ENCODE measurements at regions not wholly inside any gene's neighbourhood (a gene's known extent, or its start where the extent isn't known, plus 50 kb on each side); places are given as distances from the start of the nearest gene placed in this dataset.

DNA sequence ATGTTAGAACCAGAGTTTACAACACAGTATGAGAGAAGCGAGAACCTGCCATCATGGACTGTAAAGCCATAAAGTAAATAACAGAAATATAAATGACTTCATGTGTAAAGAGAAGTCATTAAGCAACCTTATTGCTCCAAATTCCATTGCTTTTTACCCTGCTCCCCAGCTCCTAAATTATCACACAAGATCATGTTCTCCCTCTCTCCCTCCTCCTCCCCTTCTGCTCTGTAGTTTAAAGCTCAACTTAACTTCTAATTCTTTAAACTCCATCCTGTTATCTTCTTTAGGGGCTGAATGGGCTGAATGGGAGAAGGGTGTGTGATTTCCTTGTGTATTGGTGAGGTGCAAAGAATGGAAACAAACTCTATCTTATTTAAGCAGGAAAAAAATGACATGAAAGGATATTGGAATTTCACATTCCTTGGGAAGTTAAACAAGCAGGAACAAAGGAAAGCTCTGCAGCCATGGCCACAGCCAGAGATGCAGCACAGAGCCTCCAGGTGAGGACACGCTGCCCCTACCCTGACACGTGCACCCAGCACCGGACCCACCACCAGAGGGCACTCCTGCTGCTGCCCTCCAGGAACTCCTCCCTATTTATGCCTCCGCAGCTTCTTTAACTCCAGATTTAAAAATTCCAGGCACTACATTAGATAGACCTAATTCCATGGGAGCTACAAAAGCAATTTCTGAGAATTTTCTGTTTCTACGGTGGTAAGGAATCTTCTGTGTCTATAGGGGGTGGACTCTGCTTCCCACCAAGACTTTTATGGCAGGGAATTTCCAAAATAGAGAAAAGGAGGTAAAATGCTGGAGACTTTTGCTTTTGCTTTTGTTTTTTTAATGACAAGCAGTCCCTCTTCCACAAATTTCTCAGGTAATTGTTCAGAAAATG, 76.9 kb upstream of the ABI3BP start:
- H3K36me3 Mint-ChIP-seq (ENCODE audit: low read depth), result no peaks in the 10 kb centered on the region
- H3K27ac Mint-ChIP-seq, result no peak overlapping the region
- H3K9me3 Mint-ChIP-seq, result no peaks in the 10 kb centered on the region
- H3K4me1 Mint-ChIP-seq (ENCODE audit: low read depth), result peaks cover 6% of the 10 kb centered on the region
- peaks cover 12% of the 10 kb centered on the region for H3K27me3 Mint-ChIP-seq (ENCODE audit: low read depth)
- peak; percentile 30 for DNase-seq (ENCODE audit: low spot score)
- intact Hi-C loops (cut with micrococcal nuclease), result loop anchor here (1.0 kb wide), 2 partner anchors 126 to 310 kb away; no protein-coding TSS in a partner anchor
- no peak overlapping the region for H3K4me3 Mint-ChIP-seq (ENCODE audit: low read depth)

- DNase-seq (ENCODE audit: low spot score), result no peak
- peaks cover 20% of the 10 kb centered on the region for H3K27me3 Mint-ChIP-seq (ENCODE audit: low read depth)
- no peaks in the 10 kb centered on the region for H3K9me3 Mint-ChIP-seq
- H3K4me1 Mint-ChIP-seq (ENCODE audit: low read depth), result peaks cover 6% of the 10 kb centered on the region
- intact Hi-C loops (cut with micrococcal nuclease), result no loop called here
- no peak overlapping the region for H3K4me3 Mint-ChIP-seq (ENCODE audit: low read depth)
- H3K36me3 Mint-ChIP-seq (ENCODE audit: low read depth), result no peaks in the 10 kb centered on the region
- H3K27ac Mint-ChIP-seq, result no peak overlapping the region
These were observed 75.8 kb upstream of the ABI3BP start for GRCh38 chr3:101068876-101069606.

GRCh38 chr3:101066711-101067129, 73.5 kb upstream of the ABI3BP start:
- no peak overlapping the region for H3K27ac Mint-ChIP-seq
- H3K4me1 Mint-ChIP-seq (ENCODE audit: low read depth), result peaks cover 6% of the 10 kb centered on the region
- H3K4me3 Mint-ChIP-seq (ENCODE audit: low read depth), result no peak overlapping the region
- H3K9me3 Mint-ChIP-seq, result peaks cover 2% of the 10 kb centered on the region
- peaks cover 23% of the 10 kb centered on the region for H3K27me3 Mint-ChIP-seq (ENCODE audit: low read depth)
- DNase-seq (ENCODE audit: low spot score), result no peak
- intact Hi-C loops (cut with micrococcal nuclease), result no loop called here
- H3K36me3 Mint-ChIP-seq (ENCODE audit: low read depth), result no peaks in the 10 kb centered on the region

DNA sequence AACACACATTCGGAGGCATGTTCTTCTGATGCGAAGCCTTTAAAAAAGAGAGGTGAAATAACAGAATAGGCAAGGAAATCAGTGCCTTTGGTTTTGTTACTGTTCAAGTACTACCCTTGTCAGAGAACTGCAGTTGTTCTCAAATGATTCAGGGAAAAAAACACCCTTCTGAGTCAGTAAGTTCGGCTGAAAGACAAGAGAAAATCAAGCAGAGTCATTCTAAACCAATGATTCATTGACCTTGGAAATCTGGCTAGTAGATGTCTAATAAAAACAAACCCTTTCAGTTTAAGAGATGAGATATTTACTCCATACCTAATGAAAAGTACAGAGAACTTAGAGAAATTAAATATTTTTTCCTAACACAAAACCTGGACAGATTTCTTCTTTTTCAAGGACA, 72.7 kb upstream of the ABI3BP start:
- Mint-ChIP-seq H3K36me3 (ENCODE audit: low read depth) (no peaks in the 10 kb centered on the region), H3K4me1 (ENCODE audit: low read depth) (peaks cover 5% of the 10 kb centered on the region), H3K4me3 (ENCODE audit: low read depth) (no peak overlapping the region), H3K27ac (no peak overlapping the region), H3K9me3 (peaks cover 4% of the 10 kb centered on the region), H3K27me3 (ENCODE audit: low read depth) (peaks cover 24% of the 10 kb centered on the region)
- intact Hi-C loops (cut with micrococcal nuclease), result no loop called here
- DNase-seq (ENCODE audit: low spot score), result no peak

GRCh38 chr3:101063401-101063800, 70.2 kb upstream of the ABI3BP start:
- Mint-ChIP-seq H3K4me1 (ENCODE audit: low read depth) (no peaks in the 10 kb centered on the region), H3K36me3 (ENCODE audit: low read depth) (no peaks in the 10 kb centered on the region), H3K27ac (no peak overlapping the region), H3K9me3 (peaks cover 21% of the 10 kb centered on the region), H3K4me3 (ENCODE audit: low read depth) (no peak overlapping the region), H3K27me3 (ENCODE audit: low read depth) (peaks cover 24% of the 10 kb centered on the region)
- DNase-seq (ENCODE audit: low spot score), result no peak
- intact Hi-C loops (cut with micrococcal nuclease), result no loop called here

GRCh38 chr3:101061312-101061711, 68.1 kb upstream of the ABI3BP start:
- no peaks in the 10 kb centered on the region for H3K4me1 Mint-ChIP-seq (ENCODE audit: low read depth)
- no peak overlapping the region for H3K27ac Mint-ChIP-seq
- intact Hi-C loops (cut with micrococcal nuclease), result no loop called here
- no peaks in the 10 kb centered on the region for H3K36me3 Mint-ChIP-seq (ENCODE audit: low read depth)
- peaks cover 21% of the 10 kb centered on the region for H3K27me3 Mint-ChIP-seq (ENCODE audit: low read depth)
- DNase-seq (ENCODE audit: low spot score), result no peak
- H3K9me3 Mint-ChIP-seq, result peaks cover 28% of the 10 kb centered on the region
- no peak overlapping the region for H3K4me3 Mint-ChIP-seq (ENCODE audit: low read depth)

GRCh38 chr3:101050866-101051265, 57.6 kb upstream of the ABI3BP start:
- Mint-ChIP-seq H3K4me3 (ENCODE audit: low read depth) (no peak overlapping the region), H3K9me3 (no peaks in the 10 kb centered on the region), H3K27me3 (ENCODE audit: low read depth) (no peaks in the 10 kb centered on the region), H3K27ac (no peak overlapping the region), H3K36me3 (ENCODE audit: low read depth) (no peaks in the 10 kb centered on the region), H3K4me1 (ENCODE audit: low read depth) (no peaks in the 10 kb centered on the region)
- DNase-seq (ENCODE audit: low spot score), result no peak
- intact Hi-C loops (cut with micrococcal nuclease), result no loop called here

DNA sequence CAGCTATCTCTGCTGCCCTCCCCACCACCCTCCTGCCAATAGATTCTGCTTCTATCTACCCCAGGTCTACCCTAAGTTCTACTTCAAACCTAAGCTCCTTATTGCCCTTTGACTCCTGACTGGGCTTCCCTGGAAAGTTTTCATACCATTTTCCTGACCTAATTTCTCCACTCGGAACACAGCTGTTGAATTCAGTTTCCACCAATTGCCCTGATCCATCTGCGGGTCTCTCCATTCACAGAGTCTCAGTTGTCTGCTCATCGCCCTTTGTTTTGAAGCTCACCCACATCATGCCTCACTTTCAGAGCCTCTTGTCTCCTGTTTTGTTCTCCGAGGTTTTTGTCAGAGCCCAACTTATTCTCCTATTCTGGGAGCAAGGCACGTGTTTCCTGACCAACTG, 56.8 kb upstream of the ABI3BP start:
- Mint-ChIP-seq H3K36me3 (ENCODE audit: low read depth) (no peaks in the 10 kb centered on the region), H3K27me3 (ENCODE audit: low read depth) (no peaks in the 10 kb centered on the region), H3K4me3 (ENCODE audit: low read depth) (no peak overlapping the region), H3K27ac (no peak overlapping the region), H3K4me1 (ENCODE audit: low read depth) (no peaks in the 10 kb centered on the region), H3K9me3 (no peaks in the 10 kb centered on the region)
- intact Hi-C loops (cut with micrococcal nuclease), result no loop called here
- DNase-seq (ENCODE audit: low spot score), result no peak

DNA sequence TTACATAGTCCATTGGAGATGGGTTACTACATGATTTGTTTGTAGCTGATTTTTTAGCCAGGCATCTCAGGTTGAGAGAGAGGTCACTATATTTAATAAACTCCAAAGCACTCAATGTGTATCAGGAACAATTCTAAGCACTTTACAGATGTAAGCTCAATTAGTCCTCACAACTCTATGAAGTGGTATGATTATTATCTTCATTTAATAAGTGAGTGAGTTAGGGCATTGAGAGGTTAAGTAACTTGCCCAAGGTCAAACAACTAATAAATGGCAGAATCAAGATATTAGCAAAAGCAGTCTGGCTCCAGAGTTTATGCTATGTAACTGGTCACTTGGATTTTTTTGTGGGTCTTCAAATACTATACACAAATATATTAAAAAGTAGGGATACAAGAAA, 56.3 kb upstream of the ABI3BP start:
- H3K9me3 Mint-ChIP-seq, result no peaks in the 10 kb centered on the region
- no peaks in the 10 kb centered on the region for H3K36me3 Mint-ChIP-seq (ENCODE audit: low read depth)
- H3K27me3 Mint-ChIP-seq (ENCODE audit: low read depth), result peaks cover 1% of the 10 kb centered on the region
- intact Hi-C loops (cut with micrococcal nuclease), result no loop called here
- no peaks in the 10 kb centered on the region for H3K4me1 Mint-ChIP-seq (ENCODE audit: low read depth)
- H3K4me3 Mint-ChIP-seq (ENCODE audit: low read depth), result no peak overlapping the region
- no peak for DNase-seq (ENCODE audit: low spot score)
- no peak overlapping the region for H3K27ac Mint-ChIP-seq

DNA sequence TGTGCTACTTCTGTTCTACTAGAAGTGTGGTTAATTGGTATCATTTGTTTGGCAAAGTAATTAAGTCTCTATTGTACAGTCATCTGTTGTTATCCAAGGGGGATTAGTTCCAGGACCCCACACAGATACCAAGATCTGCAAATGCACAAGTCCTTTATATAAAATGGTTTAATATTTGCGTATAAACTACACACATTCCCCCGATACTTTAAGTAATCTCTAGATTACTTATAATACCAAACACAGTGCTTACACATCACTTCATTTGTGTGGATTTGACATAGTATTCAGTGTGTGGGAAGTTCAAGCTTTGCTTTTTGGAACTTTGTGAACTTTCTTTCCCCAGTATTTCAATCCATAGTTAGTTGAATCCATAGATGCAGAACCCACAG, 50.5 kb upstream of the ABI3BP start:
- Mint-ChIP-seq H3K27me3 (ENCODE audit: low read depth) (peaks cover 7% of the 10 kb centered on the region), H3K9me3 (no peaks in the 10 kb centered on the region), H3K27ac (no peak overlapping the region), H3K4me1 (ENCODE audit: low read depth) (no peaks in the 10 kb centered on the region), H3K36me3 (ENCODE audit: low read depth) (no peaks in the 10 kb centered on the region), H3K4me3 (ENCODE audit: low read depth) (no peak overlapping the region)
- intact Hi-C loops (cut with micrococcal nuclease), result no loop called here
- no peak for DNase-seq (ENCODE audit: low spot score)

GRCh38 chr3:101042996-101043686, 49.9 kb upstream of the ABI3BP start:
- no peak overlapping the region for H3K4me3 Mint-ChIP-seq (ENCODE audit: low read depth)
- no peaks in the 10 kb centered on the region for H3K4me1 Mint-ChIP-seq (ENCODE audit: low read depth)
- no peak for DNase-seq (ENCODE audit: low spot score)
- no peak overlapping the region for H3K27ac Mint-ChIP-seq
- no peaks in the 10 kb centered on the region for H3K36me3 Mint-ChIP-seq (ENCODE audit: low read depth)
- intact Hi-C loops (cut with micrococcal nuclease), result no loop called here
- no peaks in the 10 kb centered on the region for H3K9me3 Mint-ChIP-seq
- peaks cover 7% of the 10 kb centered on the region for H3K27me3 Mint-ChIP-seq (ENCODE audit: low read depth)

Data from activated T-helper 2 cell treated with anti-CD3 and anti-CD28 coated beads, Interferon-gamma antibody, Interleukin-2, Interleukin-4, amounts not matched to agents 10 μg/mL and 5 μg/mL and 100 μg/mL, durations not matched to agents 14 hours and 24 hours and 36 hours (primary cell).